Stimulated activated naive CD8-positive, alpha-beta T cell treated with anti-CD3 and anti-CD28 coated beads, Interleukin-15, Interleukin-2, amounts not matched to agents 100 ng/mL and 50 ng/mL, for 24 hours (primary cell): ENCODE measurements at regions not wholly inside any gene's neighbourhood (a gene's known extent, or its start where the extent isn't known, plus 50 kb on each side); places are given as distances from the start of the nearest gene placed in this dataset.

Experiments used
- H3K27ac Mint-ChIP-seq: one replicate; pipeline ENCODE4 v1.8.0; 2021; ENCODE audit warnings: mild to moderate bottlenecking, mixed read lengths
- H3K27me3 Mint-ChIP-seq: one replicate; pipeline ENCODE4 v1.8.0; 2021; ENCODE audit warnings: mixed read lengths
- H3K36me3 Mint-ChIP-seq: one replicate; pipeline ENCODE4 v1.8.0; 2021; ENCODE audit warnings: low read depth, mixed read lengths
- H3K4me1 Mint-ChIP-seq: one replicate; pipeline ENCODE4 v1.8.0; 2021; ENCODE audit warnings: low read depth, mixed read lengths
- H3K4me3 Mint-ChIP-seq: one replicate; pipeline ENCODE4 v1.8.0; 2021; ENCODE audit warnings: mild to moderate bottlenecking, mixed read lengths
- H3K9me3 Mint-ChIP-seq: one replicate; pipeline ENCODE4 v1.8.0; 2021; ENCODE audit warnings: mixed read lengths

DNA sequence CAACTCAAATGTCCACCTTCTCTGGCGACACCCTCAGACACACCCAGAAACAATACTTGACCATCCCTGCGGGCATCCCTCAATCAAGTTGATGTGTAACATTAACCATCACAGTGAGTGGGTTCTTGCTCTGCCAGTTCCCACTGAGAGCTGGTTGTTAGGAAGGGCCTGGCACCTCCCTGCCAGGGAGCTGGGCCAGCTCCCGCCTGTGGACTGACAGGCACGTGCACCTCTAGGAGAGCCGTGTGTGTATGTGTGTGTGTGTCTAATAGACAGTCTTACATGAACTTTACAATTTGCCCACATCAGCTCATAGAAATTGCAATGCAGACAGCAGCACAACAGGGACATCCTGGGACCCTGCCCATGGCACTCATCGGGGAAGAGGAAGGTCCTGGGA lies 298.7 kb downstream of the SHANK2 start:
- Mint-ChIP-seq H3K27me3 (peaks cover 3% of the 10 kb centered on the region), H3K4me3 (no peak overlapping the region), H3K9me3 (peaks cover 11% of the 10 kb centered on the region), H3K36me3 (no peaks in the 10 kb centered on the region), H3K27ac (no peak overlapping the region), H3K4me1 (no peaks in the 10 kb centered on the region)

DNA sequence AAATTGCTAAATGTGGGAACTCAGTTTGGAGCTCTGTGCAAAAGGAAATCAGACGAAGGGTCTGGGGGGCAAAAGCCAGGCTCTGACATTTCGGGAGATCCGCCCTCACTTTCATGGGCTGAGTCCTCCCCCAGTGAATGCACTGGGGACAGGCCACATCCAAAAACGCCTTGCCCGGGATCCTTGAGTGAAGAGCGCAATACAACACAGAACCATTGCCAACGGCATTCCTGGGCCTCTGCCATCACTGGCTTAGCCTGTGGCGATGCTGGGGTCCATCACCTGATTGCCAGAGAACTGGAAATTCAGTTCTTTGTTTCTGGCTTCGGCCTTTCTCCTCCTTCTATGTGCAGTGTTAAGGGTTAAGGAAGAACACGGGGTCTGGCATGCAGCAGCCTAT lies 297.9 kb downstream of the SHANK2 start:
- H3K27me3 Mint-ChIP-seq = peaks cover 3% of the 10 kb centered on the region
- H3K27ac Mint-ChIP-seq = no peak overlapping the region
- H3K36me3 Mint-ChIP-seq = no peaks in the 10 kb centered on the region
- H3K4me3 Mint-ChIP-seq = no peak overlapping the region
- no peaks in the 10 kb centered on the region for H3K4me1 Mint-ChIP-seq
- peaks cover 11% of the 10 kb centered on the region for H3K9me3 Mint-ChIP-seq
